Endodermal cell (in vitro differentiated cells): ENCODE measurements at regions not wholly inside any gene's neighbourhood (a gene's known extent, or its start where the extent isn't known, plus 50 kb on each side); places are given as distances from the start of the nearest gene placed in this dataset.

Experiments used
- DNase-seq: peaks from one replicate; pipeline ENCODE4 v3.0.0-alpha.2; 2017
- H3K27ac ChIP-seq: 2 replicates; pipeline ENCODE4 v1.5.1; 2013; ENCODE audit warnings: mild to moderate bottlenecking, low read depth, low read length, moderate library complexity
- H3K27me3 ChIP-seq: 2 replicates; pipeline ENCODE4 v1.6.1; 2013; ENCODE audit warnings: mild to moderate bottlenecking, low read length, moderate library complexity; ENCODE audit not compliant: insufficient read depth, control insufficient read depth, poor library complexity, severe bottlenecking
- H3K36me3 ChIP-seq: 2 replicates; pipeline ENCODE4 v1.7.0; 2013; ENCODE audit warnings: mild to moderate bottlenecking, low read length, moderate library complexity; ENCODE audit not compliant: control insufficient read depth, insufficient read depth
- H3K4me1 ChIP-seq: one replicate; pipeline ENCODE4 v1.7.0; 2013; ENCODE audit warnings: low read length; ENCODE audit not compliant: control insufficient read depth, insufficient read depth
- H3K4me3 ChIP-seq: 2 replicates; pipeline ENCODE4 v1.5.1; 2013; ENCODE audit warnings: mild to moderate bottlenecking, low read length, moderate library complexity
- H3K9ac ChIP-seq: 2 replicates; pipeline ENCODE4 v1.6.1; 2013; ENCODE audit warnings: mild to moderate bottlenecking, low read length, moderate library complexity; ENCODE audit not compliant: poor library complexity, severe bottlenecking; ENCODE audit errors: extremely low read depth
- H3K9me3 ChIP-seq: 2 replicates; pipeline ENCODE4 v1.6.1; 2013; ENCODE audit warnings: mild to moderate bottlenecking, low read length, moderate library complexity; ENCODE audit not compliant: control insufficient read depth
- H3K27ac Mint-ChIP-seq: 2 replicates; pipeline ENCODE4 v1.8.0; 2020; ENCODE audit warnings: mixed read lengths
- H3K27me3 Mint-ChIP-seq: 2 replicates; pipeline ENCODE4 v1.8.0; 2021; ENCODE audit warnings: mild to moderate bottlenecking, mixed read lengths; ENCODE audit not compliant: insufficient read depth
- H3K36me3 Mint-ChIP-seq: 2 replicates; pipeline ENCODE4 v1.8.0; 2020; ENCODE audit warnings: low read depth, mixed read lengths
- H3K4me1 Mint-ChIP-seq: 2 replicates; pipeline ENCODE4 v1.8.0; 2020; ENCODE audit warnings: mixed read lengths
- H3K4me3 Mint-ChIP-seq: 2 replicates; pipeline ENCODE4 v1.8.0; 2020; ENCODE audit warnings: mild to moderate bottlenecking, moderate library complexity, mixed read lengths
- H3K9me3 Mint-ChIP-seq: 2 replicates; pipeline ENCODE4 v1.8.0; 2020; ENCODE audit warnings: mild to moderate bottlenecking, mixed read lengths
- CTCF ChIP-seq: fragments of 200-600 bp; sonication (generic); conservative IDR thresholded peaks from 2 replicates; pipeline ENCODE4 v1.5.0; 2021; ENCODE audit warnings: antibody characterized with exemption, mild to moderate bottlenecking
- WGBS, 2 experiments: methylation state at CpG; one replicate each; pipeline versions ENCODE4 v1.1.5 to v1.1.7; 2013; ENCODE audit warnings: missing lambda C conversion rate in 2 of 2, mixed read lengths in 1 of 2; ENCODE audit not compliant: insufficient coverage in 1 of 2, insufficient read length in 1 of 2; 5-methylcytosine and 5-hydroxymethylcytosine counted together

- Histone ChIP-seq H3K36me3 (no peaks in the 10 kb centered on the region), H3K9ac (no peak overlapping the region), H3K9me3 (no peaks in the 10 kb centered on the region), H3K4me1 (no peaks in the 10 kb centered on the region), H3K27ac (no peak overlapping the region), H3K4me3 (no peak overlapping the region), H3K27me3 (no peaks in the 10 kb centered on the region)
- TF ChIP-seq CTCF = no peak
- Mint-ChIP-seq H3K4me3 (no peak overlapping the region), H3K9me3 (no peaks in the 10 kb centered on the region), H3K27me3 (no peaks in the 10 kb centered on the region), H3K27ac (no peak overlapping the region), H3K36me3 (no peaks in the 10 kb centered on the region), H3K4me1 (no peaks in the 10 kb centered on the region)
- 91 to 100% methylated on average over 1 to 2 of the region's 2 CpGs for WGBS, 2 experiments
- DNase-seq = no peak
Observed at GRCh38 chr5:115718927-115719326, 93.1 kb upstream of the TMED7 start.

- no peak for TF ChIP-seq CTCF
- DNase-seq = no peak
- H3K27me3 Mint-ChIP-seq = no peaks in the 10 kb centered on the region
- H3K9me3 Mint-ChIP-seq = peaks cover 5% of the 10 kb centered on the region
- Histone ChIP-seq H3K9me3 (no peaks in the 10 kb centered on the region), H3K27ac (no peak overlapping the region), H3K4me1 (no peaks in the 10 kb centered on the region), H3K4me3 (no peak overlapping the region), H3K36me3 (no peaks in the 10 kb centered on the region), H3K9ac (no peak overlapping the region), H3K27me3 (no peaks in the 10 kb centered on the region)
- H3K27ac Mint-ChIP-seq = no peak overlapping the region
- H3K4me1 Mint-ChIP-seq = no peaks in the 10 kb centered on the region
- no peak overlapping the region for H3K4me3 Mint-ChIP-seq
- H3K36me3 Mint-ChIP-seq = no peaks in the 10 kb centered on the region
Observed at GRCh38 chr5:115713408-115713807, 87.6 kb upstream of the TMED7 start.

DNA sequence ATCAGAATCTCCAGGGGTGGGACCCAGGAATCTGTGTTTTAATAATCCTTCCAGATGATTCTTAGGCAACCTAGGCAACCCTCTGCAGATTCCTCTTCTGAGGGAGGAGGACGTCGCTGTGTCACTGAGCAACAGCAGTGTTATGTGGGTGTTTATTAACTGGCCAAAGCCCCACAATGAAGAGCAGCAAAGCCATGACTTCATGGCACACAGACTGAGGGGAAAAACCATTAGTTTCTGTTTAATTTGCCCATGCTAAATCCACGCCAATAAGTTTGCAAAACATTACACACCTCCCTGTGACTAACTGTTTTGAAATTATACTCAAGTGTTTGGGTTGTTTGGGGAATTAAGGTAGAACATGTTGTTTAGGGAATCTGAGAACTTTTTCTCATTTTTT, 83.7 kb upstream of the TMED7 start:
- H3K9me3 ChIP-seq = no peaks in the 10 kb centered on the region
- no peak for DNase-seq
- Mint-ChIP-seq H3K27ac (no peak overlapping the region), H3K9me3 (peaks cover 5% of the 10 kb centered on the region), H3K4me1 (peaks cover 5% of the 10 kb centered on the region), H3K4me3 (no peak overlapping the region), H3K27me3 (no peaks in the 10 kb centered on the region), H3K36me3 (no peaks in the 10 kb centered on the region)
- H3K4me1 ChIP-seq = no peaks in the 10 kb centered on the region
- 36 to 88% methylated on average over 2 to 3 of the region's 3 CpGs for WGBS, 2 experiments
- H3K27me3 ChIP-seq = no peaks in the 10 kb centered on the region
- no peaks in the 10 kb centered on the region for H3K36me3 ChIP-seq
- no peak overlapping the region for H3K27ac ChIP-seq
- no peak for TF ChIP-seq CTCF
- H3K9ac ChIP-seq = no peak overlapping the region
- no peak overlapping the region for H3K4me3 ChIP-seq
